Mammary epithelial cell (primary cell): ENCODE measurements at regions not wholly inside any gene's neighbourhood (a gene's known extent, or its start where the extent isn't known, plus 50 kb on each side); places are given as distances from the start of the nearest gene placed in this dataset.

Experiments
- EZH2 ChIP-seq: IDR thresholded peaks from 2 replicates; pipeline ENCODE4 v1.6.1; 2012; ENCODE audit warnings: low read length, inconsistent platforms, borderline replicate concordance
- TF ChIP-seq, protein P1 (sequence below), 2 donors: IDR thresholded peaks in 1 of 2; conservative IDR thresholded peaks in 1 of 2; 2 replicates each; pipeline ENCODE4 v1.5.1; 2011 to 2012; ENCODE audit warnings: inconsistent platforms in 2 of 2, low read length in 2 of 2, mild to moderate bottlenecking in 2 of 2, control low read depth in 1 of 2, low read depth in 1 of 2; ENCODE audit not compliant: insufficient read depth in 1 of 2; ENCODE audit errors: extremely low read depth in 1 of 2

DNA sequence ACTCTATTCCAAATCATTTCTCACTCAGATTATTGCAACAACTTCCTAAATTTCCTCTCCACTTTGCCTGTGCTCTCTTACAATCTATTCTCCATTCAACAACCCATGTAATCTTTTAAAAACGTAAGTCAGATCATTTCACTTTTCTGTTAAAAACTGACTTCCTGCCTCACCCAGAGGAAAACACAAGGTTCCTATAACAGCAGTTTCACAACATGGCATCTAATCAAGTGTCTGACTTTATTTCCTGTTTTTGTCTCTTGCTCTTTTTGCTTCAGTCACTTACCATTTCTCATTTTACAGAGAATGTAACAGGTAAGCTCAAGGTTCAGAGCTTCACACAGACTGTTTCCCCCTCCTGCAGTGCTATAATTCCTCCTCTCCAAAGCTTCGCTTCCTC, 560.7 kb downstream of the LRRIQ3 start:
- TF ChIP-seq, protein P1, sequence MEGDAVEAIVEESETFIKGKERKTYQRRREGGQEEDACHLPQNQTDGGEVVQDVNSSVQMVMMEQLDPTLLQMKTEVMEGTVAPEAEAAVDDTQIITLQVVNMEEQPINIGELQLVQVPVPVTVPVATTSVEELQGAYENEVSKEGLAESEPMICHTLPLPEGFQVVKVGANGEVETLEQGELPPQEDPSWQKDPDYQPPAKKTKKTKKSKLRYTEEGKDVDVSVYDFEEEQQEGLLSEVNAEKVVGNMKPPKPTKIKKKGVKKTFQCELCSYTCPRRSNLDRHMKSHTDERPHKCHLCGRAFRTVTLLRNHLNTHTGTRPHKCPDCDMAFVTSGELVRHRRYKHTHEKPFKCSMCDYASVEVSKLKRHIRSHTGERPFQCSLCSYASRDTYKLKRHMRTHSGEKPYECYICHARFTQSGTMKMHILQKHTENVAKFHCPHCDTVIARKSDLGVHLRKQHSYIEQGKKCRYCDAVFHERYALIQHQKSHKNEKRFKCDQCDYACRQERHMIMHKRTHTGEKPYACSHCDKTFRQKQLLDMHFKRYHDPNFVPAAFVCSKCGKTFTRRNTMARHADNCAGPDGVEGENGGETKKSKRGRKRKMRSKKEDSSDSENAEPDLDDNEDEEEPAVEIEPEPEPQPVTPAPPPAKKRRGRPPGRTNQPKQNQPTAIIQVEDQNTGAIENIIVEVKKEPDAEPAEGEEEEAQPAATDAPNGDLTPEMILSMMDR (conservative IDR thresholded peaks at IDR 0.05 in 1 of 2, IDR thresholded peaks at IDR 0.05 in 1 of 2; ENCODE audit: extremely low read depth in 1 of 2, insufficient read depth in 1 of 2, low read depth in 1 of 2, low read length in 2 of 2), result no peak
- no peak for TF ChIP-seq EZH2
